ENCODE measurements at regions not wholly inside any gene's neighbourhood (a gene's known extent, or its start where the extent isn't known, plus 50 kb on each side); places are given as distances from the start of the nearest gene placed in this dataset.

- no peak for DNase-seq
Observed at GRCh38 chrX:109843963-109844751, 111.1 kb upstream of the ACSL4 start.

- no peak for DNase-seq
Observed at GRCh38 chrX:109844986-109845385, 111.9 kb upstream of the ACSL4 start.

- DNase-seq = no peak
Observed at GRCh38 chrX:109845996-109846395, 112.9 kb upstream of the ACSL4 start.

GRCh38 chrX:109847257-109848187 is 114.5 kb upstream of the ACSL4 start:
- no peak for DNase-seq

GRCh38 chrX:109848461-109849050 is 115.5 kb upstream of the ACSL4 start:
- DNase-seq = no peak

GRCh38 chrX:109854096-109854495 is 121.0 kb upstream of the ACSL4 start:
- DNase-seq = no peak

GRCh38 chrX:109855501-109855900 is 122.4 kb upstream of the ACSL4 start:
- DNase-seq = no peak

GRCh38 chrX:109856974-109857373 is 123.9 kb upstream of the ACSL4 start:
- DNase-seq = peak; percentile 48

GRCh38 chrX:109857584-109858228 is 124.6 kb upstream of the ACSL4 start:
- DNase-seq = no peak

- DNase-seq = no peak
Observed at GRCh38 chrX:109858602-109859341, 125.7 kb upstream of the ACSL4 start.

GRCh38 chrX:109859651-109860050 is 126.6 kb upstream of the ACSL4 start:
- no peak for DNase-seq

GRCh38 chrX:109862433-109862832 is 129.4 kb upstream of the ACSL4 start:
- DNase-seq = no peak

GRCh38 chrX:109863811-109864210 is 130.8 kb upstream of the ACSL4 start:
- no peak for DNase-seq

GRCh38 chrX:109871121-109871888 is 131.6 kb upstream of the TMEM164 start:
- no peak for DNase-seq

GRCh38 chrX:109872021-109872732 is 130.7 kb upstream of the TMEM164 start:
- DNase-seq = no peak

- DNase-seq = no peak
Observed at GRCh38 chrX:109873574-109873973, 129.3 kb upstream of the TMEM164 start.

- no peak for DNase-seq
Observed at GRCh38 chrX:109873983-109874382, 128.9 kb upstream of the TMEM164 start.

GRCh38 chrX:109874548-109874947 is 128.4 kb upstream of the TMEM164 start:
- DNase-seq = no peak

- no peak for DNase-seq
Observed at GRCh38 chrX:109875831-109876230, 127.1 kb upstream of the TMEM164 start.

GRCh38 chrX:109878236-109878635 is 124.7 kb upstream of the TMEM164 start:
- no peak for DNase-seq

- no peak for DNase-seq
Observed at GRCh38 chrX:109879991-109880390, 122.9 kb upstream of the TMEM164 start.
